GM18870 (cell line): ENCODE measurements at regions not wholly inside any gene's neighbourhood (a gene's known extent, or its start where the extent isn't known, plus 50 kb on each side); places are given as distances from the start of the nearest gene placed in this dataset.

ENCODE experiments used
- ATAC-seq: cut with Tn5 transposase; IDR thresholded peaks from one replicate; pipeline ENCODE4 v1.9.1; 2021; ENCODE audit warnings: moderate library complexity; ENCODE audit not compliant: unreplicated experiment

GRCh38 chr3:168338161-168338560 lies 242.4 kb upstream of the GOLIM4 start:
- ATAC-seq = no peak

GRCh38 chr3:168336276-168336675 lies 240.6 kb upstream of the GOLIM4 start:
- no peak for ATAC-seq

- ATAC-seq = no peak
These were observed 237.7 kb upstream of the GOLIM4 start for GRCh38 chr3:168333410-168333935.

DNA sequence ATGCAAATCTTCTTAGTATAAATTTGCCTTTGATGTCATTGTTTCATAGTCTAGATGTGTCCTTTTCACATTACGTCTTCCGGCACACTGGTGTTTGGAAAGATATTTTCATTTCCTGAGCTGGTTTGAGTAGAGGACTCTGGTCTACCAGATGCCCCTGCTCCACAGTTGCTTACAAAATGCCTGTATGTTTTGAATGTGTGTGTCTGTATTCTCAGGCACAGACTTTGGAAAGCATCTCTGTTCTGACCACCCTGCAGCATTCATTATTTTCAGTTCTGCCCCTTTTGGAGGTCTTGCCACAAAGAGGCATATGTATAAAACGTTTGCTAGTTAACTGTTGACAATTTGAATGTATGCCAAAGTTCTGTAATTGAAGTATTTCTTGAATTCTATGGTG lies 236.0 kb upstream of the GOLIM4 start:
- no peak for ATAC-seq

GRCh38 chr3:168330983-168331382 lies 235.3 kb upstream of the GOLIM4 start:
- no peak for ATAC-seq

DNA sequence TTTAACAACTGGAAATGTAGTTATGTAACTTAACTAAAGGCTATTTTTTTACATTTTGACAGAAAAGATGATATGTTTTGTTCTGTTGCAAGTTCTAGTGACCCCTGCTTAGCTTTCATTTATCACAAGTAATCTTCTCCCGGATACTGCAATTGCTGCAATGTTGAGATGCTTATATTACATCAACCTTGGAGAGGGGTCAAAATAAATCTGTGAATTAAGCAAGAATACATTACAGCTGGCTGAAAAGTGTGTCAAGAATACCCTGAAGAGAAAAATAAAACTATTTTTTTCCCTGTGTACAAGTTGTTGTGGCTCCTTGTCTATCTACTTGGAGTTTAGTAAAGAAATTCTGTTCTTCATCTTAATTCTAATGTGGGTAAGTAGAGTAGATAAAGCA lies 232.1 kb upstream of the GOLIM4 start:
- no peak for ATAC-seq

GRCh38 chr3:168325684-168326083 lies 230.0 kb upstream of the GOLIM4 start:
- no peak for ATAC-seq

DNA sequence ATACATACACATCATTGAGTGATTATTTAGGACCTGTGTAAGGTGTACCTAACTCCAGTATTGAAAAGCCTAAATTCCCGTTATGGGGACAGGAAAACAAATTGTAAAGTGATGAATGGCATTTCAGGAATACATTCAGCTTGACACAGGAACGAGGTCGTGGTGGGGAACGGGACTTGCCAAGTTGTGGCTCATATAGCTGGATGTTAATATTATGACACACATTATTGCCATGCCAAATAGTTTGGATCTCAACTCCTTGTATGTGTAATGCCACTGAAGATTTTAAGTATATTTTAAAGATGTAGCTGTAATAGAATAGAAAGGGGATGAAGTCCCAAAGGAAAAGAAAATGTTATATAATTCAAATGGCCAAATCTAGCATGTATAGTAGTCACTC lies 227.2 kb upstream of the GOLIM4 start:
- ATAC-seq = no peak

DNA sequence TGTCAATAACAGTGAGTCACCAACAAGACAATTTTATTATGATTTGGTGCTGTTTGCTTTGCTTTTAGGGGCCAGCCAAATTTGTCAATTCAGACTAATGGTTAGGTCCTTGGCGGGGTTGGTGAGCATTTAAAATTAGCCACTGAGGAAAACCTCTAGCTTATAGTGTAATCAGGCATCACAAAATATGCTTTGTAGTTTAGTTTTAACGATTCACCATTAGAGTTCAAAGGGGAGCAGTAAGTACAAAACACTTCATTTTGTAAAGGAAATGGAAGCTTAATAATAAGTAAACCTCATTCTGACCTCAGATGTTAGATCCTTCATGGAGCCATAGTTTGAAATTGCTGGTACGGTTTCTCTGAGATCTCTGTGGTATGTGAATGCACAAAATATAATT lies 218.4 kb upstream of the GOLIM4 start:
- ATAC-seq = no peak

DNA sequence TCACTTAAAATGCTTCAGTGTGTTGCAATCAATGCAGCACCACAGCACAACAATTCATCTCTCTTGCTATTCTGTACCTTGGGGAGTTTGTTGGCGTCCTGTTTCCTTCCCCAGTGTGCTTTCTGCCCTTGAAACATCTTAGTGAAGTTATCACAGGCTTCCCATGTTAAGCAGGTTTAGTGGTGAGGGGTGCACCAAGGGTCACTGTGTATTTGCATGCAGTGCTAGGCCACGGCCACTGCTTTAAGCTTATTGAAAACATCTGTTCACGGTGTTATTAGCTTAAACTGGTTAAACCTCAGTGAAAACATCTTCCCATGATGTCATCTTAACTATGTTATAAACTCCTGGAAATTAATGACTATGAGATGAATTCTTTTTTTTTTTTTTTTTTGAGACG lies 217.3 kb upstream of the GOLIM4 start:
- no peak for ATAC-seq

- no peak for ATAC-seq
These were observed 212.2 kb upstream of the GOLIM4 start for GRCh38 chr3:168307893-168308292.

DNA sequence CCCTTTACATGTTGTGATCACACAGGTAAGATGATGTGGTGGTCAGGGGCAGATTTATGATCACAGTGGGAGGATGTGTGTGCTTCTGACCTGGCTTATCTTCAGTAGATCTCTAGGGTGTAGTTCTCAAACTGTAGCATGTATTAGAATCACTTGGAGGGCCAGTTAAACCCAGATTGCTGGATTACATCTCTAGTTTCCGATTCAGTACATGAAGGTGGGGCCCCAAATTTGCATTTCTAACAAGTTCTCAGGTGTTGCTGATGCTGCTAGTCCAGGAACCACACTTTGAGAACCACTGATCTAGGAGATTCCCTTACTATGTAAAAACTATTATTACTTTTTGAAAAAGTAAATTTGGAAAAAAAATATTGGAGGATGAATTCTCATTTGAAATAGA lies 199.3 kb upstream of the GOLIM4 start:
- ATAC-seq = no peak

- no peak for ATAC-seq
These were observed 196.6 kb upstream of the GOLIM4 start for GRCh38 chr3:168292296-168292695.

- no peak for ATAC-seq
These were observed 193.8 kb upstream of the GOLIM4 start for GRCh38 chr3:168289471-168290008.

DNA sequence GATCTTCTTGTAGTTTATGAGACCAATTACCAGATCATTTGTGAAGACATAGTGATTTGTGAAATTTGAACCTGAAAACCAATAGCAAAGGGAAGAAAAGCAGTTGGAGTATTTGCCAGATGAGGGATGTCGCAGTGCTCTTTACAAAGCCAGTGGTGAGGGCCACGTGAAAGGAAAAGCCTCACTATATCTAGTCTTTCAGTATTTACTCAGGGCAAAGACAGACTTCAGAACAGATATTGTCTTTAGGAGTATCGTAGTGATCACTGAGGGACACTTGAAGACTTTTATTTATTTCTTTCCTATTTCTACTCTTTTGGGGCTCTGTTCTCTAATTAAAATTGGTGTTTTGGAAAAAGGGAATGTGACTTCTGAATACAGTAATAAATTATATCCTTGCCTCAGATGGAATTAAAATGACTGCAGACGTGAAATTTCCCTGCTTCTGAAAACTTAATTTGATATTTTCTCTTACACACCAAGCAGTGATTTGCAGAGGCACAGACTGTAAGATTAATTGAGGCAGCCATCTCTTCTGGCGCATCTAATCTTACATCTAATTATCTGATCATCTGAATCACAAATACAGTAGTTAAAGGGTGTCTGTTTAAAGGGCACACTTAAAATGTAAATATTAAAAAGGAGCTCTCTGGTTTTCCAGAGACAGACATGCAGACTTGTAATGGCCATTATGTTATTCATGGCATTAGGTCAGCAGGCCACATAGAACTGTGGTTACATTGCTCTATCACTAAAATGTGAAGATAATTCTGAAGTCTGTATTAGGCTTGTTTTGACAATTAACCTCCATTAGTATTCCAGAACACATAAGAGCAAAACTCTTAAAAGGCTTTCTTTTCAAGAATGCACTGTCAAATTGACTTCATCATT lies 193.0 kb upstream of the GOLIM4 start:
- ATAC-seq = no peak

- no peak for ATAC-seq
These were observed 189.8 kb upstream of the GOLIM4 start for GRCh38 chr3:168285506-168285905.

DNA sequence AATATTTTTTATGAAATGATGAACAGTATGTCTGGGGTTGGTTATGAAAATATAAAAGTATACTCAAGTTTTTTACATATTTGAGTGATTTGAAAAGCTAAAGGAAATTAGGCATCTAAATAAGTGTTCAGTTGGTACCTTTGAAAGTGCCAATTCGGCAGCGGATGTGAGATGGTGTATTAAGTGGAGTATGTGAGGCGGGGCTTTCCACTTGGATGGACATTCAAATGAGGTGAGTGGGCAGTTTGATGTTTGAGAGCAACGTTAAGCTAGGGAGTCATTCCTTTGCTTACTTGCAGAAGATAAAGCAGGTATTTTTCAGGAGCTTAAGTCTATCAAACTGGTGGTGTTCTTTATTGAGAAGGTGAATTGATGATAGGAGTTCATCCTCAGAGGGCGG lies 189.0 kb upstream of the GOLIM4 start:
- no peak for ATAC-seq

DNA sequence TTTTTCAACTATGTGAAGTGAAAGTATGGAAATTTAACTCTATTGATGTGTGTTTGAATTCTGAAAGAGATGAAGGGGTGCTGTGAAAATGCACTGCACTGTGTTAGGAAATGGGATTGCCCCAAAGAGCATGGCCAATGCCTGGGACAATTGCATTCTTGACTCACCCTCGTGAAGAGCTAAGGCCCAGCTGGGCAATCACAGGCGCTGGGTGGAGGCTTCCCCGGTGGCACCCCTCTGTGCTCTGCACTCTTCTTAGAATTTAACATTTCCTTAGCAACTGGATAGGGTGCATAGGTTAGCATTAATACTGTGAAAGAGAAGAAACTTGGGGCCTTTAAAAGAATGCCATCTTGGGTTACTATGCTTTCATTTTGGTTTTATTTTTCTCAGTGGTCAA lies 179.9 kb upstream of the GOLIM4 start:
- ATAC-seq = no peak

- peak; percentile 83 for ATAC-seq
These were observed 178.2 kb upstream of the GOLIM4 start for GRCh38 chr3:168273917-168274316.

- ATAC-seq = no peak
These were observed 177.3 kb upstream of the GOLIM4 start for GRCh38 chr3:168273036-168273435.

DNA sequence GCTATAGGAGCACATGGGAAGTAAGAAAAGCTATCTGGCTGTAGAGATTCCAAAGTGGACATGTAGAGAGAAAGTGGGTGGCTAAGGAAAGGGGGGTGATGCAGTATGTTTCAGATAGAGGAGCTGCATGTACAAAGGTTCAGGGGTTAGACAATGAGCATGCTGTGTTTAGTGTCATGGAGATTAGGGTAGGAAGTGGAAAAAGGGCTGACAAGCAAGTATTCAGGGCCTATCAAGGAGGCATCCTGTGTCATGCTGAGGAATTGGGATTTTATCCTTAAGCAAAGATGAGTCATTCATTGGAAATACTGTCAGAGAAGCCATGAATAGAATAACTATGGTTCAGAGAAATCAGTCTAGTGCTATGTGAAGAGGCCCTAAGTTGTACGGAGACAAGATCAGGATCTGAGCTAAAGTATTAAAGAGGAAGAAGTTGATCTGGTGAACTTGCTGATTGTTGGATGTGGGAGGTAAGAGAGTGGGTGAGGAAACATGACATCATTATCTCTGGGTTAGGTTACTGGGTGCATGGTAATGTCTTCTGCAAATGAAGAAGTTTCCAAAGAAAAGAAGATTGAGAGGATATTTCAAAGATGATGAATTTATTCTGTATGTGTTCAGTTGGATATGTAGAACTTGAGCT lies 176.7 kb upstream of the GOLIM4 start:
- ATAC-seq = no peak

DNA sequence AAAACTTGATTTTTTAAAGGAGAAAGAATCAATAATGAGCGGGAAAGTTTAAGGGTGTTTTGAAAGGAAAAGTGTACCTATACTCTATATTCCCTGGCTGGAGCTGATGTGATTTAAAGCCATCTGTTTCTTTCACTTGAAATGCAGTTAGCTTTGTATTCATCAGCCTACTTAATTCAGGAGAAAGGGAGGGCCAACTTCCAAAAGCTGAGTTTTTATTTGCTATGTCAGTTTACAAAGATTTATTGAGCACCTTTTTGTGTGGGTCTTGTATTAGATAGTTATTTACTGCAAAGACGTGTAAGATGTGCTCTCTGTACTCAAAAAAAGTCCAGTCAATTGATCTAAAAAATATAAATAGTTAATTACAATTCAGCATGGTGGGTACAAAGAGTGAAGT lies 176.2 kb upstream of the GOLIM4 start:
- ATAC-seq = no peak
